ENCODE measurements at regions not wholly inside any gene's neighbourhood (a gene's known extent, or its start where the extent isn't known, plus 50 kb on each side); places are given as distances from the start of the nearest gene placed in this dataset.

GRCh38 chr11:11210446-11210845 lies 142.6 kb downstream of the CSNK2A3 start:
- Mint-ChIP-seq H3K36me3 (ENCODE audit: low read depth, unreplicated experiment) (no peaks in the 10 kb centered on the region), H3K27me3 (ENCODE audit: low read depth, unreplicated experiment) (peaks cover 24% of the 10 kb centered on the region), H3K4me3 (ENCODE audit: unreplicated experiment) (no peak overlapping the region), H3K27ac (ENCODE audit: unreplicated experiment) (no peak overlapping the region), H3K9me3 (ENCODE audit: unreplicated experiment) (peaks cover 2% of the 10 kb centered on the region), H3K4me1 (ENCODE audit: low read depth, unreplicated experiment) (no peaks in the 10 kb centered on the region)
- no peak overlapping the region for H3K4me2 ChIP-seq (ENCODE audit: low read length)
- FAIRE-seq (no peak), DNase-seq (ENCODE audit: low read depth) (no peak)
- no peak for TF ChIP-seq EZH2 (IDR thresholded peaks at IDR 0.05; ENCODE audit: insufficient read depth, low read length)
- H3K9ac ChIP-seq (ENCODE audit: low read length): no peak overlapping the region
- no peaks in the 10 kb centered on the region for H3K9me3 ChIP-seq (ENCODE audit: insufficient read depth, low read depth, low read length)
- no peaks in the 10 kb centered on the region for H3K79me2 ChIP-seq (ENCODE audit: insufficient read depth, low read length)
- no peaks in the 10 kb centered on the region for H4K20me1 ChIP-seq (ENCODE audit: insufficient read depth, low read length)
- no peak overlapping the region for H3K27ac ChIP-seq (ENCODE audit: low read depth, low read length)
- H3K4me3 ChIP-seq (ENCODE audit: insufficient read depth, low read depth, low read length): no peak overlapping the region
- H2AFZ ChIP-seq (ENCODE audit: low read depth, low read length): no peak overlapping the region
- no peaks in the 10 kb centered on the region for H3K4me1 ChIP-seq (ENCODE audit: insufficient read depth, low read length)
- no peaks in the 10 kb centered on the region for H3K36me3 ChIP-seq (ENCODE audit: insufficient read depth, low read length)
- H3K27me3 ChIP-seq (ENCODE audit: insufficient read depth, low read length): peaks cover 15% of the 10 kb centered on the region

GRCh38 chr11:11209967-11210366 lies 143.1 kb downstream of the CSNK2A3 start:
- no peak for FAIRE-seq
- peaks cover under 1% of the 10 kb centered on the region for H3K9me3 Mint-ChIP-seq (ENCODE audit: unreplicated experiment)
- no peaks in the 10 kb centered on the region for H4K20me1 ChIP-seq (ENCODE audit: insufficient read depth, low read length)
- H3K27me3 Mint-ChIP-seq (ENCODE audit: low read depth, unreplicated experiment): peaks cover 19% of the 10 kb centered on the region
- H3K9ac ChIP-seq (ENCODE audit: low read length): no peak overlapping the region
- peaks cover 15% of the 10 kb centered on the region for H3K27me3 ChIP-seq (ENCODE audit: insufficient read depth, low read length)
- no peak overlapping the region for H3K4me2 ChIP-seq (ENCODE audit: low read length)
- no peaks in the 10 kb centered on the region for H3K36me3 ChIP-seq (ENCODE audit: insufficient read depth, low read length)
- H3K27ac ChIP-seq (ENCODE audit: low read depth, low read length): no peak overlapping the region
- H3K4me3 ChIP-seq (ENCODE audit: insufficient read depth, low read depth, low read length): no peak overlapping the region
- H3K4me1 ChIP-seq (ENCODE audit: insufficient read depth, low read length): no peaks in the 10 kb centered on the region
- H3K4me1 Mint-ChIP-seq (ENCODE audit: low read depth, unreplicated experiment): no peaks in the 10 kb centered on the region
- H3K36me3 Mint-ChIP-seq (ENCODE audit: low read depth, unreplicated experiment): no peaks in the 10 kb centered on the region
- H3K9me3 ChIP-seq (ENCODE audit: insufficient read depth, low read depth, low read length): no peaks in the 10 kb centered on the region
- no peak overlapping the region for H3K4me3 Mint-ChIP-seq (ENCODE audit: unreplicated experiment)
- no peak for TF ChIP-seq EZH2 (IDR thresholded peaks at IDR 0.05; ENCODE audit: insufficient read depth, low read length)
- no peak for TF ChIP-seq CTCF (IDR thresholded peaks at IDR 0.05; ENCODE audit: insufficient read depth, low read depth, low read length)
- H3K79me2 ChIP-seq (ENCODE audit: insufficient read depth, low read length): no peaks in the 10 kb centered on the region
- H2AFZ ChIP-seq (ENCODE audit: low read depth, low read length): no peak overlapping the region
- H3K27ac Mint-ChIP-seq (ENCODE audit: unreplicated experiment): no peak overlapping the region
- no peak for DNase-seq (ENCODE audit: low read depth)

- H3K79me2 ChIP-seq (ENCODE audit: insufficient read depth, low read length): no peaks in the 10 kb centered on the region
- Mint-ChIP-seq H3K36me3 (ENCODE audit: low read depth, unreplicated experiment) (no peaks in the 10 kb centered on the region), H3K4me1 (ENCODE audit: low read depth, unreplicated experiment) (no peaks in the 10 kb centered on the region), H3K27ac (ENCODE audit: unreplicated experiment) (no peak overlapping the region), H3K4me3 (ENCODE audit: unreplicated experiment) (no peak overlapping the region), H3K9me3 (ENCODE audit: unreplicated experiment) (no peaks in the 10 kb centered on the region), H3K27me3 (ENCODE audit: low read depth, unreplicated experiment) (peaks cover 10% of the 10 kb centered on the region)
- H2AFZ ChIP-seq (ENCODE audit: low read depth, low read length): no peak overlapping the region
- no peak overlapping the region for H3K9ac ChIP-seq (ENCODE audit: low read length)
- FAIRE-seq (no peak), DNase-seq (ENCODE audit: low read depth) (no peak)
- H3K9me3 ChIP-seq (ENCODE audit: insufficient read depth, low read depth, low read length): no peaks in the 10 kb centered on the region
- H4K20me1 ChIP-seq (ENCODE audit: insufficient read depth, low read length): no peaks in the 10 kb centered on the region
- no peaks in the 10 kb centered on the region for H3K36me3 ChIP-seq (ENCODE audit: insufficient read depth, low read length)
- no peak overlapping the region for H3K4me2 ChIP-seq (ENCODE audit: low read length)
- peaks cover 14% of the 10 kb centered on the region for H3K27me3 ChIP-seq (ENCODE audit: insufficient read depth, low read length)
- no peak for TF ChIP-seq EZH2 (IDR thresholded peaks at IDR 0.05; ENCODE audit: insufficient read depth, low read length)
- TF ChIP-seq CTCF (IDR thresholded peaks at IDR 0.05; ENCODE audit: insufficient read depth, low read depth, low read length): no peak
- H3K4me3 ChIP-seq (ENCODE audit: insufficient read depth, low read depth, low read length): no peak overlapping the region
- H3K4me1 ChIP-seq (ENCODE audit: insufficient read depth, low read length): no peaks in the 10 kb centered on the region
- H3K27ac ChIP-seq (ENCODE audit: low read depth, low read length): no peak overlapping the region
These were observed 144.1 kb downstream of the CSNK2A3 start for GRCh38 chr11:11208994-11209393.
